ENCODE measurements at regions not wholly inside any gene's neighbourhood (a gene's known extent, or its start where the extent isn't known, plus 50 kb on each side); places are given as distances from the start of the nearest gene placed in this dataset.
"Not testable (repeated sequence)": the region's sequence is repeated elsewhere in the genome, so short reads cannot be mapped to it uniquely, and the experiment has no call there.

DNA sequence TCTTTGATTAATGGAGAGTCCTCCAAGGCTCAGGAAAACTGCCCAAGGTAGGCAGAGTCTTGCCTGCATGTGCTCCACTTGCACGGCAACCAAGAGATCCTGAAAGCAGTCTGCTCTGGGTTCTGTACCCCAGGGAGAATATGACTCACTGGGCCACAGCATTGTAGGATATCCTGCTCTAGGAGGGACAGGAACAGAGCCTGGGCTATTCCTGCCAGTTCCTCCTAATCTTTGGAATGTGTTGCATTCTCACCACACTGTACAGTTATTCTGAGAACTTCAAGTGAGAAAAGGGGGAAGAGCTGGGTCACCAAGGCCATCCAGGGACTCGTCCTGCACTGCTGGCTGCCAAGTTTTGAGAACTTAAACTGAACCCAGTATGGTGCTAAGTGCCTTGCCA lies 278.5 kb downstream of the MATN1 start:
- Histone ChIP-seq H3K4me1 (no peaks in the 10 kb centered on the region), H3K4me3 (no peak overlapping the region), H3K9me3 (no peaks in the 10 kb centered on the region), H3K36me3 (replicated peaks) (no peaks in the 10 kb centered on the region), H3K27me3 (ENCODE audit: low read depth) (no peaks in the 10 kb centered on the region)
- DNase-seq (ENCODE audit: low spot score in 2 of 2), result no peak
- in situ Hi-C loops (cut with MboI; ENCODE audit: low sequenced_read_pairs), result no loop called here

DNA sequence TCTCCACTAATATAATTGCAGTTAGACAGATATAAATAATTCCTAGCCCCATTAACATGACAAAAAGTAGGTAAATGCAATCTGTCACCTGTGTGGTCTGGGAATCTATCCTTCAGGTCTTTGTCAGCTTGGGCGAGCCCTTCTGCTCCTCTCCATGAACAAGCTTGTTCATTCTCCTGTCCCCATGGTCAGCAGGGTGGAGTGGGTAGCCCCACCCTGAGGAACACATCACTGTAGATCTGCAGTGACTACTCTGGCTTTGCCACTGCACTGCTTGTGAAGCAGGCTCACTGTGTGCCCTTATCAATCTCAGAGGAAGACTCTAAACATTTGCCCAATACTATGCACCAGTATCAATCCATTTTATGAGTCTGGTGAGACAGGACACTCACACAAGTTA lies 279.0 kb downstream of the MATN1 start:
- in situ Hi-C loops (cut with MboI; ENCODE audit: low sequenced_read_pairs), result no loop called here
- Histone ChIP-seq H3K27me3 (ENCODE audit: low read depth) (no peaks in the 10 kb centered on the region), H3K4me3 (no peak overlapping the region), H3K36me3 (replicated peaks) (no peaks in the 10 kb centered on the region), H3K4me1 (no peaks in the 10 kb centered on the region), H3K9me3 (no peaks in the 10 kb centered on the region)
- no peak for DNase-seq (ENCODE audit: low spot score in 2 of 2)

DNA sequence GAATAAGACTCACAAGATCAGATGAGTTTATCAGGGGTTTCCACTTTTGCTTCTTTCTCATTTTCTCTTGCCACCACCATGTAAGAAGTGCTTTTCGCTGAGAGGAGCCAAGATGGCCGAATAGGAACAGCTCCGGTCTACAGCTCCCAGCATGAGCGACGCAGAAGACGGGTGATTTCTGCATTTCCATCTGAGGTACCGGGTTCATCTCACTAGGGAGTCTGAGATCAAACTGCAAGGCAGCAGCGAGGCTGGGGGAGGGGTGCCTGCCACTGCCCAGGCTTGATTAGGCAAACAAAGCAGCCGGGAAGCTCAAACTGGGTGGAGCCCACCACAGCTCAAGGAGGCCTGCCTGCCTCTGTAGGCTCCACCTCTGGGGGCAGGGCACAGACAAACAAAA lies 285.1 kb downstream of the MATN1 start:
- DNase-seq (ENCODE audit: low spot score in 2 of 2); H3K36me3 ChIP-seq (replicated peaks); H3K4me3 ChIP-seq; H3K9me3 ChIP-seq; H3K4me1 ChIP-seq; in situ Hi-C loops (cut with MboI; ENCODE audit: low sequenced_read_pairs); H3K27me3 ChIP-seq (ENCODE audit: low read depth): not testable (repeated sequence)

DNA sequence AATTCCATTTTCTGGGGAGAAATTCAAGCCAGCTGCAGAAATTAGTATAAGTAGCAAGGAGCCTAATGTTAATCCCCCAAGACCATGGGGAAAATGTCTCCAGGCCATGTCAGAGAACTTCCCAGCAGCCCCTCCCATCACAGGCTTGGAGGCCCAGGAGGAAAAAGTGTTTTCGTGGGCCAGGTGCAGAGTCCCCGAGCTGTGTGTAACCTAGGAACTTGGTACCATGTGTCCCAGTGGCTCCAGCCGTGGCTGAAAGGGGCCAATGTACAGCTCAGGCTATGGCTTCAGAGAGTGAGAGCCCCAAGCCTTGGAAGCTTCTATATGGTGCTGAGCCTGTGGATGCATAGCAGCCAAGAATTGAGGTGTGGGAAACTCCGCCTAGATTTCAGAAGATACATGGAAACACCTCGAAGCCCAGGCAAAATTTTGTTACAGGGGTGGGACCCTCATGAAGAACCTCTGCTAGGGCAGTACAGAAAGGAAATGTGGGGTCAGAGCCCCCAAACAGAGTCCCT lies 286.3 kb downstream of the MATN1 start:
- Histone ChIP-seq H3K36me3 (replicated peaks) (no peaks in the 10 kb centered on the region), H3K4me1 (no peaks in the 10 kb centered on the region), H3K9me3 (0 out of 2 replicates have a peak, but pooled peaks cover 2% of the 10 kb centered on the region), H3K4me3 (no peak overlapping the region), H3K27me3 (ENCODE audit: low read depth) (no peaks in the 10 kb centered on the region)
- in situ Hi-C loops (cut with MboI; ENCODE audit: low sequenced_read_pairs), result no loop called here
- no peak for DNase-seq (ENCODE audit: low spot score in 2 of 2)

- in situ Hi-C loops (cut with MboI; ENCODE audit: low sequenced_read_pairs), result no loop called here
- H3K4me1 ChIP-seq, result no peaks in the 10 kb centered on the region
- no peak overlapping the region for H3K4me3 ChIP-seq
- no peak for DNase-seq (ENCODE audit: low spot score in 2 of 2)
- H3K36me3 ChIP-seq (replicated peaks), result no peaks in the 10 kb centered on the region
- no peaks in the 10 kb centered on the region for H3K9me3 ChIP-seq
- H3K27me3 ChIP-seq (ENCODE audit: low read depth), result 0 out of 2 replicates have a peak, but pooled peaks cover 3% of the 10 kb centered on the region
Measured at GRCh38 chr1:30427545-30427944, 295.8 kb downstream of the MATN1 start.

- in situ Hi-C loops (cut with MboI; ENCODE audit: low sequenced_read_pairs), result no loop called here
- Histone ChIP-seq H3K27me3 (ENCODE audit: low read depth) (0 out of 2 replicates have a peak, but pooled peaks cover 3% of the 10 kb centered on the region), H3K4me3 (no peak overlapping the region), H3K9me3 (no peaks in the 10 kb centered on the region), H3K36me3 (replicated peaks) (no peaks in the 10 kb centered on the region), H3K4me1 (no peaks in the 10 kb centered on the region)
- no peak for DNase-seq (ENCODE audit: low spot score in 2 of 2)
Measured at GRCh38 chr1:30425046-30425445, 298.3 kb downstream of the MATN1 start.

DNA sequence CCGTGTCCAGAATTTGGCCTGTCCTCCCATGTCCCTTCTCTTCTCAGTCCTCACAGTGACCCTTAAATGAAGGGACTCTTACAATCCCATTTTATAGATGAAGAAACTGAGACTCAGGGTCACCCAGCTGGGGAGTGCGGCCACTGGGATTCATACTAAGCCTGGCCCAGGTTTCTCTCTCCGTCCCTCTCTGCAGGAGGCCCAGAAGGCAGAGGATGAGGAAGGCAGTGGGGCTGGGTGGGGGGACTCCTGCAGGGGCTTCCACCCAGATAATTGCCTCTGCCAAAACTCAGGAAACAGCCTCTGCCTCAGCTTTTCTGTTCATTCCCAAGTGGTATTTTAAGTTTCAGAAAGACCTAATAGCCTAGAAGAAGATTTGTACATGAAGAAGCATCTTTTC lies 299.8 kb downstream of the MATN1 start:
- Histone ChIP-seq H3K4me1 (no peaks in the 10 kb centered on the region), H3K36me3 (replicated peaks) (no peaks in the 10 kb centered on the region), H3K4me3 (no peak overlapping the region), H3K9me3 (no peaks in the 10 kb centered on the region), H3K27me3 (ENCODE audit: low read depth) (no peaks in the 10 kb centered on the region)
- no peak for DNase-seq (ENCODE audit: low spot score in 2 of 2)
- in situ Hi-C loops (cut with MboI; ENCODE audit: low sequenced_read_pairs), result no loop called here

GRCh38 chr1:30422251-30422650 lies 301.1 kb downstream of the MATN1 start:
- Histone ChIP-seq H3K27me3 (ENCODE audit: low read depth) (no peaks in the 10 kb centered on the region), H3K4me1 (no peaks in the 10 kb centered on the region), H3K4me3 (no peak overlapping the region), H3K36me3 (replicated peaks) (no peaks in the 10 kb centered on the region), H3K9me3 (no peaks in the 10 kb centered on the region)
- in situ Hi-C loops (cut with MboI; ENCODE audit: low sequenced_read_pairs), result no loop called here
- no peak for DNase-seq (ENCODE audit: low spot score in 2 of 2)

DNA sequence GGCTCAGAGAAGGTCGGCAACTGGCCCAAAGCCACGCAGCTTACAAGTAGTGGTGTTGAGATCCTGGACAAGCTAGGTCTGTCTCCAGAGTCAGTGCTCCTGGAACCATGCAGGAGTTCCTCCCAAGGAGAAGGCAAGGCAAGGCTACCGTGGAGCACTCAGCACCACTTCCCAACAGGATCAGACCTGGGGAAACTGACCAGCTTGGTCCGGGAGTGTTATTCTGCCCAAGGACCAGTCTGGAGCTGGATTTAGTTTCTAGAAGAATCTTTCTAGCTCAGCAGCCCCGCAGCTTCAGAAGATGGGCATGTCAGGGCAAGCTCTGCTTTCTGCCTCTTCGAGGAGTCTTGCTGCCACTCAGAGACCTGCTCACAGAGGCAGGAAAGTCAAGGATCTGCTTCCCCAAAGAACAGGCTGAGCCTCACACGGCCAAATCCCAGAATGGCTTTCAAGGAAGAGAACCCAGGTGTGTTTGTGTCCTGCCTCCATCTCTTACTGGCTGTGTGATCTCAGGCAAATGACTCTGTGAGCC lies 302.8 kb downstream of the MATN1 start:
- no peak for DNase-seq (ENCODE audit: low spot score in 2 of 2)
- Histone ChIP-seq H3K36me3 (replicated peaks) (no peaks in the 10 kb centered on the region), H3K27me3 (ENCODE audit: low read depth) (no peaks in the 10 kb centered on the region), H3K4me3 (no peak overlapping the region), H3K4me1 (no peaks in the 10 kb centered on the region), H3K9me3 (no peaks in the 10 kb centered on the region)
- in situ Hi-C loops (cut with MboI; ENCODE audit: low sequenced_read_pairs), result no loop called here

DNA sequence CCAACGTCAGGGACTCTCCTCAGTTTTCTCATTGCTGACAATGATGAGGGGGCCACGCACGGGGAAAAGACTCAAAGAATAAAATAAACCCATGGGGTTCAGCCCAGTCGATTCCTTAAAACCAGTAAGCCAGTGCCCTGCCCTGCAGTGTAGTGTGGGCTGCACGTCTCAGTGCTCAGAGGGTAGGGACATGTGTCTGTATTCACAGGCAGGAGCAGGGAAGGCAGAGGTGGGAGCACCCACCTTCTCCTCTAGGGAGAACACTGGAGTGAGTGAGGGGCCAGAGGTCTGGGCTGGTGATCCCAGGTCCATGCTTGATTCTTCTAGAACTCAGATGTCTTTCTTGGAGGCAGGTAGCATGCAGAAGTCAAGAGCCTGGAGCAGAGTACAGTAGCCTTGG lies 303.6 kb downstream of the MATN1 start:
- DNase-seq (ENCODE audit: low spot score in 2 of 2), result no peak
- Histone ChIP-seq H3K27me3 (ENCODE audit: low read depth) (no peaks in the 10 kb centered on the region), H3K36me3 (replicated peaks) (no peaks in the 10 kb centered on the region), H3K9me3 (no peaks in the 10 kb centered on the region), H3K4me3 (no peak overlapping the region), H3K4me1 (no peaks in the 10 kb centered on the region)
- in situ Hi-C loops (cut with MboI; ENCODE audit: low sequenced_read_pairs), result no loop called here

DNA sequence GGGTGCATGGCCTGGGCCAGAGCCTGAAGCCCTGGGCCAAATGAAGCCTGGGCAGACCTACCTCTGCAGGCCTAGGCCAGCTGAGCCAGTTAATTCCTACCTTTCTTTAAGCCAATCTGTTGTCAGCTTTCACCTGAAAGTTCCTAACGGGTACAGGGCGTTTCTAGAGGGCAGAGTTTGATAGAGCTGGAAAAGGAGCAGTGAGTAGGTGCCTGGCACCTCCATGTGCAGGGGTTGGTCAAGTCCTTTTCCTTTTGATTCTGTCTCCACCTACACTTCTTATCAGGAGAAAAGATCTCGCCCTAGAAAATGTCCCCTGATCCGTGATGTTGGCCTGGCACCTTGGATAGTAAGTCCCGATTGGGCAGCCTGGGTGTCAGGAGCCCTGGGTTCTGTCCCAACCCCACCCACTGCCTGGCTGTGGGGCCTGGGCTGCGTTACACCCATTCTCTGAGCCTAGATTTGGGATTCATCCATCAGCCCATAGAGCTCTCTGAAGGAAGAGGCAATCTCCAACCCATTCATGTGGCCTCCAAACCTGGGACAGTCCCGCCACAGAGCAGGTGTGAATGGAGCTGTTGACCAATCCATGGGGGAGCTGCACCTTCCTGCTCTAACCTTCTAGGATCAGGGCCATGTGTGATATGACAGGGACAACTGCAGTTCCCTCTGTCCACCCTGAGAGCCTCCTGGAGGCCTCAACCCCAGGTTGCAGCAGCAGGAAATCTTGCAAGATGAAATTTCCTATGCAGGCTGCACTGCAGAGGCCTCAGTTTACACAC lies 304.3 kb downstream of the MATN1 start:
- in situ Hi-C loops (cut with MboI; ENCODE audit: low sequenced_read_pairs), result no loop called here
- H3K9me3 ChIP-seq, result no peaks in the 10 kb centered on the region
- H3K27me3 ChIP-seq (ENCODE audit: low read depth), result no peaks in the 10 kb centered on the region
- no peak overlapping the region for H3K4me3 ChIP-seq
- H3K4me1 ChIP-seq, result no peaks in the 10 kb centered on the region
- no peak for DNase-seq (ENCODE audit: low spot score in 2 of 2)
- no peaks in the 10 kb centered on the region for H3K36me3 ChIP-seq (replicated peaks)

- DNase-seq (ENCODE audit: low spot score in 2 of 2), result no peak
- Histone ChIP-seq H3K27me3 (ENCODE audit: low read depth) (no peaks in the 10 kb centered on the region), H3K4me1 (no peaks in the 10 kb centered on the region), H3K36me3 (replicated peaks) (no peaks in the 10 kb centered on the region), H3K4me3 (no peak overlapping the region), H3K9me3 (no peaks in the 10 kb centered on the region)
- in situ Hi-C loops (cut with MboI; ENCODE audit: low sequenced_read_pairs), result no loop called here
Measured at GRCh38 chr1:30418061-30418938, 305.1 kb downstream of the MATN1 start.

- Histone ChIP-seq H3K36me3 (replicated peaks) (no peaks in the 10 kb centered on the region), H3K4me1 (no peaks in the 10 kb centered on the region), H3K9me3 (no peaks in the 10 kb centered on the region), H3K27me3 (ENCODE audit: low read depth) (no peaks in the 10 kb centered on the region), H3K4me3 (no peak overlapping the region)
- in situ Hi-C loops (cut with MboI; ENCODE audit: low sequenced_read_pairs), result no loop called here
- DNase-seq (ENCODE audit: low spot score in 2 of 2), result no peak
Measured at GRCh38 chr1:30417701-30418046, 305.7 kb downstream of the MATN1 start.

All from HAP-1 (cell line).